H9 (cell line): ENCODE measurements at regions not wholly inside any gene's neighbourhood (a gene's known extent, or its start where the extent isn't known, plus 50 kb on each side); places are given as distances from the start of the nearest gene placed in this dataset.
"Not testable (repeated sequence)": the region's sequence is repeated elsewhere in the genome, so short reads cannot be mapped to it uniquely, and the experiment has no call there.

ENCODE experiments used
- DNase-seq: peaks from one replicate; pipeline ENCODE4 v3.0.0-alpha.2; 2017
- H2AFZ ChIP-seq: one replicate; pipeline ENCODE4 v1.6.1; 2013; ENCODE audit warnings: mild to moderate bottlenecking, low read length, control low read depth, moderate library complexity
- H2AK5ac ChIP-seq: 2 replicates; pipeline ENCODE4 v1.6.1; 2013; ENCODE audit warnings: low read length, control low read depth, mixed read lengths; ENCODE audit not compliant: insufficient read length
- H2BK120ac ChIP-seq: one replicate; pipeline ENCODE4 v1.6.1; 2013; ENCODE audit warnings: low read depth, mild to moderate bottlenecking, low read length, control low read depth, inconsistent platforms; ENCODE audit not compliant: poor library complexity, severe bottlenecking
- H2BK12ac ChIP-seq: 2 replicates; pipeline ENCODE4 v1.6.1; 2013; ENCODE audit warnings: low read length, control low read depth, mixed read lengths, low read depth; ENCODE audit not compliant: insufficient read length
- H2BK15ac ChIP-seq: 2 replicates; pipeline ENCODE4 v1.6.1; 2013; ENCODE audit warnings: low read depth, low read length, control low read depth
- H2BK20ac ChIP-seq: one replicate; pipeline ENCODE4 v1.6.1; 2013; ENCODE audit warnings: low read depth, mild to moderate bottlenecking, low read length, control low read depth, inconsistent platforms; ENCODE audit not compliant: poor library complexity, severe bottlenecking
- H2BK5ac ChIP-seq: 2 replicates; pipeline ENCODE4 v1.6.1; 2013; ENCODE audit warnings: low read length, control low read depth, mixed read lengths; ENCODE audit not compliant: insufficient read length
- H3K14ac ChIP-seq: 2 replicates; pipeline ENCODE4 v1.6.1; 2013; ENCODE audit warnings: low read length, control low read depth; ENCODE audit not compliant: insufficient read depth
- H3K18ac ChIP-seq: 2 replicates; pipeline ENCODE4 v1.6.1; 2013; ENCODE audit warnings: low read depth, mild to moderate bottlenecking, mixed read lengths, low read length, control low read depth; ENCODE audit not compliant: insufficient read length
- H3K23ac ChIP-seq: 2 replicates; pipeline ENCODE4 v1.6.1; 2013; ENCODE audit warnings: low read length, control low read depth, mixed read lengths, low read depth; ENCODE audit not compliant: insufficient read length
- H3K23me2 ChIP-seq: 2 replicates; pipeline ENCODE4 v1.6.1; 2013; ENCODE audit warnings: low read depth, mild to moderate bottlenecking, mixed read lengths, low read length, control low read depth; ENCODE audit not compliant: insufficient read length, poor library complexity, severe bottlenecking
- H3K27ac ChIP-seq: 2 replicates; pipeline ENCODE4 v1.5.1; 2013; ENCODE audit warnings: low read length, control low read depth, mixed read lengths, low read depth; ENCODE audit not compliant: insufficient read length
- H3K27me3 ChIP-seq: 2 replicates; pipeline ENCODE4 v1.6.1; 2013; ENCODE audit warnings: low read length, control low read depth, inconsistent platforms; ENCODE audit not compliant: insufficient read depth
- H3K4ac ChIP-seq: 2 replicates; pipeline ENCODE4 v1.6.1; 2013; ENCODE audit warnings: low read depth, mild to moderate bottlenecking, control low read depth, inconsistent platforms, low read length, moderate library complexity
- H3K4me1 ChIP-seq: 2 replicates; pipeline ENCODE4 v1.6.1; 2013; ENCODE audit warnings: low read length, control low read depth, inconsistent platforms; ENCODE audit not compliant: insufficient read depth
- H3K4me2 ChIP-seq: 2 replicates; pipeline ENCODE4 v1.6.1; 2013; ENCODE audit warnings: low read length, control low read depth, mixed read lengths; ENCODE audit not compliant: insufficient read length, insufficient read depth
- H3K56ac ChIP-seq: 2 replicates; pipeline ENCODE4 v1.6.1; 2013; ENCODE audit warnings: low read depth, mild to moderate bottlenecking, mixed read lengths, low read length, control low read depth; ENCODE audit not compliant: insufficient read length
- H3K79me1 ChIP-seq: 2 replicates; pipeline ENCODE4 v1.6.1; 2013; ENCODE audit warnings: low read depth, mild to moderate bottlenecking, moderate library complexity, low read length, control low read depth, inconsistent platforms; ENCODE audit not compliant: insufficient read depth, poor library complexity, severe bottlenecking
- H3K79me2 ChIP-seq: 2 replicates; pipeline ENCODE4 v1.6.1; 2013; ENCODE audit warnings: low read length, control low read depth, inconsistent platforms; ENCODE audit not compliant: insufficient read depth
- H3K9ac ChIP-seq: 2 replicates; pipeline ENCODE4 v1.6.1; 2013; ENCODE audit warnings: low read length, control low read depth, mixed read lengths; ENCODE audit not compliant: insufficient read length; ENCODE audit errors: extremely low read depth
- H3K9me3 ChIP-seq: one replicate; pipeline ENCODE4 v1.6.1; 2013; ENCODE audit warnings: low read depth, low read length, inconsistent platforms; ENCODE audit not compliant: control insufficient read depth
- H3T11ph ChIP-seq: one replicate; pipeline ENCODE4 v1.6.1; 2013; ENCODE audit warnings: mild to moderate bottlenecking, low read length, control low read depth, inconsistent platforms
- H4K20me1 ChIP-seq: one replicate; pipeline ENCODE4 v1.6.1; 2013; ENCODE audit not compliant: control insufficient read depth, insufficient read length, insufficient read depth
- H4K5ac ChIP-seq: 2 replicates; pipeline ENCODE4 v1.6.1; 2013; ENCODE audit warnings: low read depth, mild to moderate bottlenecking, mixed read lengths, low read length, control low read depth; ENCODE audit not compliant: insufficient read length
- H4K8ac ChIP-seq: replicated peaks from 2 replicates; pipeline ENCODE4 v1.6.1; 2013; ENCODE audit warnings: low read length, control low read depth, mixed read lengths, low read depth; ENCODE audit not compliant: insufficient read length
- H4K91ac ChIP-seq: 2 replicates; pipeline ENCODE4 v1.6.1; 2013; ENCODE audit warnings: low read depth, mild to moderate bottlenecking, moderate library complexity, mixed read lengths, low read length, control low read depth; ENCODE audit not compliant: insufficient read length
- H3K27ac Mint-ChIP-seq, 3 experiments: 2 replicates in 2 of 3; 3 replicates in 1 of 3; pipeline ENCODE4 v1.8.0; 2020 to 2021; ENCODE audit warnings: mixed read lengths in 3 of 3, mild to moderate bottlenecking in 1 of 3, moderate library complexity in 1 of 3
- H3K27me3 Mint-ChIP-seq: 2 replicates; pipeline ENCODE4 v1.8.0; 2021; ENCODE audit warnings: low read depth, mild to moderate bottlenecking, moderate library complexity, mixed read lengths
- H3K36me3 Mint-ChIP-seq, 3 experiments: 2 replicates in 2 of 3; 3 replicates in 1 of 3; pipeline ENCODE4 v1.8.0; 2020 to 2021; ENCODE audit warnings: low read depth in 3 of 3, mixed read lengths in 3 of 3; ENCODE audit not compliant: insufficient read depth in 1 of 3
- H3K4me1 Mint-ChIP-seq, 2 experiments: 2 replicates each; pipeline ENCODE4 v1.8.0; 2020; ENCODE audit warnings: mixed read lengths in 2 of 2
- H3K4me3 Mint-ChIP-seq, 2 experiments: 2 replicates in 1 of 2; 3 replicates in 1 of 2; pipeline ENCODE4 v1.8.0; 2020 to 2021; ENCODE audit warnings: mild to moderate bottlenecking in 2 of 2, mixed read lengths in 2 of 2, moderate library complexity in 1 of 2
- H3K9me3 Mint-ChIP-seq, 2 experiments: 2 replicates in 1 of 2; 3 replicates in 1 of 2; pipeline ENCODE4 v1.8.0; 2020; ENCODE audit warnings: mild to moderate bottlenecking in 2 of 2, mixed read lengths in 2 of 2, moderate library complexity in 1 of 2
- CTCF ChIP-seq: fragments of 200-600 bp; sonication (generic); conservative IDR thresholded peaks from 3 replicates; pipeline ENCODE4 v1.8.0; 2021; ENCODE audit warnings: antibody characterized with exemption, mild to moderate bottlenecking
- WGBS: extraction: QIAGEN DNeasy Blood & Tissue Kit; methylation state at CpG from one replicate; pipeline ENCODE4 v1.1.7; 2013; ENCODE audit warnings: missing lambda C conversion rate, low lambda C conversion rate, mixed read lengths; ENCODE audit not compliant: insufficient read length; ENCODE audit errors: extremely low coverage; 5-methylcytosine and 5-hydroxymethylcytosine counted together

GRCh38 chr15:39009740-39010139 lies 445.1 kb upstream of the RASGRP1 start:
- no CpG with 5 or more reads among the region's 1 CpG for WGBS

GRCh38 chr15:39011066-39011465 lies 446.5 kb upstream of the RASGRP1 start:
- not testable (repeated sequence) for H2BK20ac ChIP-seq, H3K23me2 ChIP-seq, H3K14ac ChIP-seq, H3T11ph ChIP-seq, H3K23ac ChIP-seq, H3K27me3 ChIP-seq, H3K4me1 ChIP-seq, H3K4me2 ChIP-seq, H4K8ac ChIP-seq, H3K4me3 Mint-ChIP-seq, H3K27ac Mint-ChIP-seq, H3K4me1 Mint-ChIP-seq, H2BK12ac ChIP-seq, H2BK120ac ChIP-seq, H3K27me3 Mint-ChIP-seq, H2AK5ac ChIP-seq, H3K79me1 ChIP-seq, H3K9ac ChIP-seq, H2BK15ac ChIP-seq, H3K9me3 ChIP-seq, H3K18ac ChIP-seq, H3K4ac ChIP-seq, H2AFZ ChIP-seq, H3K27ac ChIP-seq, H4K91ac ChIP-seq, H4K5ac ChIP-seq, H4K20me1 ChIP-seq, H2BK5ac ChIP-seq, H3K79me2 ChIP-seq, H3K56ac ChIP-seq, DNase-seq
- no CpG with 5 or more reads among the region's 3 CpGs for WGBS
- H3K9me3 Mint-ChIP-seq = peaks cover 34 to 41% of the 10 kb centered on the region in 2 experiments
- peaks cover 11 to 41% (median 14%) of the 10 kb centered on the region in 3 experiments for H3K36me3 Mint-ChIP-seq

More at GRCh38 chr15:39009740-39010139, 445.1 kb upstream of the RASGRP1 start:
- Histone ChIP-seq H3K9ac (no peak overlapping the region), H3K4ac (no peak overlapping the region), H3K23me2 (no peaks in the 10 kb centered on the region), H3K79me2 (no peaks in the 10 kb centered on the region), H3K18ac (no peak overlapping the region), H2AK5ac (no peak overlapping the region), H2BK20ac (no peak overlapping the region), H2AFZ (no peak overlapping the region), H2BK15ac (no peak overlapping the region), H3K27me3 (no peaks in the 10 kb centered on the region), H4K5ac (no peak overlapping the region), H4K8ac (no peak overlapping the region), H3K27ac (no peak overlapping the region), H3K9me3 (no peaks in the 10 kb centered on the region), H3K79me1 (no peaks in the 10 kb centered on the region), H3K14ac (no peak overlapping the region), H2BK120ac (no peak overlapping the region), H2BK12ac (no peak overlapping the region), H3K4me2 (no peak overlapping the region), H3K23ac (no peak overlapping the region), H3K4me1 (no peaks in the 10 kb centered on the region), H4K91ac (no peak overlapping the region), H4K20me1 (no peaks in the 10 kb centered on the region), H3T11ph (no peak overlapping the region), H3K56ac (no peak overlapping the region), H2BK5ac (no peak overlapping the region)
- no peak for TF ChIP-seq CTCF
- Mint-ChIP-seq H3K27ac (no peak overlapping the region), H3K27me3 (peaks cover 2% of the 10 kb centered on the region; the same call in 1 of the 2 replicates), H3K4me1 (peaks cover 3 to 7% of the 10 kb centered on the region in 2 experiments; a peak in 3 of 4 replicates), H3K9me3 (peaks cover 39 to 44% of the 10 kb centered on the region in 2 experiments), H3K4me3 (no peak overlapping the region), H3K36me3 (peaks cover 14 to 50% (median 17%) of the 10 kb centered on the region in 3 experiments)
- no peak for DNase-seq
